Iris pigment epithelial cell (primary cell): ENCODE measurements at regions not wholly inside any gene's neighbourhood (a gene's known extent, or its start where the extent isn't known, plus 50 kb on each side); places are given as distances from the start of the nearest gene placed in this dataset.

Experiments
- DNase-seq: peaks from one replicate; pipeline ENCODE4 v3.0.0-alpha.2; 2011; ENCODE audit warnings: low read depth

DNA sequence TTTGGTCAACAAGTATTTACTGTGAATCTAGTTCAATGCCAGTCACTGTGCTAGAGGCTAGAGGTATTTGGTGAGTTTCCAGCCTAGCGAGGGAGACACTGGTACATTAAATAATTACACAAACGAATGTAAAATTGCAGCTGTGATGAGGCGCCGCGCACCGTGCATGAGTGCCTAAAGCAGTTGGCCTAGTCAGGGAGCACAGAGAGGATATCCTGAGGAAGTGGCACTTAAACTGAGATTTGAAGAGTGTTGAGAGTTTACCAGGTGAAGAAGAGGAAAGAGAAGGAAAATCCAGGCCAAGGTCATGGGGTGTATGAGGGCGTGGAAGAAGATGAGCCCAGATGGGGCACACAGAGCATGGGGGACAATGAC is 157.6 kb upstream of the NDUFV2 start:
- no peak for DNase-seq

DNA sequence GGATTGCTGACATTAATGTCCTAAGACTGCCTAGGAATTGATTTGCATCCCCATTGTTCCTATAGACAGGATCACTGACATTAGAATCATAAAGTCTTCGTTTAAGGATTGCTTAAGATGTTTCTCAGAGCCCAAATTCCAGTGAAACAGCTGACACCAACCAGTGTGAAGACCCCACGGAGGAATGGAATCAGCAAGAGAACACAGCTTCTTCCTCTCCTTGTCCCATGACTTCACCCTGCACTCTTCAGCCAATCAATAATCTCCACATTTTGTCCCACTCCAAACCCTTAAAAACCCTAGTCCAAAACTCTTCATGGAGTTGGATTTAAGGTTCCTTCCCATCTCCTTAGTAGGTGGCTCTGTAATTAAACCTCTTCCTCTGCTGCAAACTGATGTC is 157.0 kb upstream of the NDUFV2 start:
- DNase-seq, result no peak

DNA sequence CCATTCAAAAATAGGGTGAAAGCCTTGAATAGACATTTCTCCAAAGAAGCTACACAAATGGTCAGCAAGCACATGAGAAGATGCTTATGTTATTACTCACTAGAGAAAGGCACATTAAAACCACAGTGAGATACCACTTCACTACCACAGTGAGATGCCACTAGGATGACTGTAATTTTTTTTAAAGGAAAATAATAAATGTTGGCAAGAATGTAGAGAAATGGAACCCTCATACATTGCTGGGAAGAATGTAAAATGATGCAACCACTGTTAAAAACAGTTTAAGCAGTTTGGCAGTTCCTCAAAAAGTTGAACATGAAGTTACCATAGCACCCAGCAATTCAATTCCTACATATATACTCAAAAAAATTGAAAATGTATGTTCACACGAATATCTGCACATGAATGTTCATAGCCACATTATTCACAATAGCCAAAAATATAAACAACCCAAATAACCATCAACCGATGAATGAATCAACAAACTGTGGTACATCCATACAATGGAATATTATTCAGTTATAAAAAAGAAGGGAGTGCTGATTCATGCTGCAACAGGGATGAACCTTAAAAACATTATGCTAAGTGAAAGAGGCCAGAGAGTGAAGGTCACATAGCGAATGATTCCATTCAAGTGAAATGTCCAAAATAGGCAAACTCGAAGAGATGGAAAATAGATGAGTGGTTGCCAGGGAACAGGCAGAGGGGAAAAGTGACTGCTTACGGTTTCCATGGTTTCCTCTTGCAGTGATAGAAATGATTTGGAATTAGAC is 156.2 kb upstream of the NDUFV2 start:
- peak; percentile 97 for DNase-seq

DNA sequence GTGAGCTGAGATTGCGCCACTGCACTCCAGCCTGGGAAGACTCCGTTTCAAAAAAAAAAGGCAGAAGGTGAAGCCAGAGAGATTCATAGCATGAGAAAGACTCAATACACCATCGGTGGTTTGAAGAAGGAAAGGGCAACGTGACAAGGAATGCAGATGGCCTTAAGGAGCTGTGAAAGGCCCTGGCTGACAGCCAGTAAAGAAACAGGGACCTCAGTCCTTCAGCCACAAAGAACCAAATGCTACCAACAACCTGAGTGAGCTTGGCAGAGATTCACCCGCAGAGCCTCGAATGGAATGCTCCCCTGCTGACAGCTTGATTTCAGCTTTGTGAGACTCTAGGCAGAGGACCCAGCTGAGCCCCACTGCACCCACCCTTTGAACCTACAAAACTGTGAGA is 154.9 kb upstream of the NDUFV2 start:
- no peak for DNase-seq

DNA sequence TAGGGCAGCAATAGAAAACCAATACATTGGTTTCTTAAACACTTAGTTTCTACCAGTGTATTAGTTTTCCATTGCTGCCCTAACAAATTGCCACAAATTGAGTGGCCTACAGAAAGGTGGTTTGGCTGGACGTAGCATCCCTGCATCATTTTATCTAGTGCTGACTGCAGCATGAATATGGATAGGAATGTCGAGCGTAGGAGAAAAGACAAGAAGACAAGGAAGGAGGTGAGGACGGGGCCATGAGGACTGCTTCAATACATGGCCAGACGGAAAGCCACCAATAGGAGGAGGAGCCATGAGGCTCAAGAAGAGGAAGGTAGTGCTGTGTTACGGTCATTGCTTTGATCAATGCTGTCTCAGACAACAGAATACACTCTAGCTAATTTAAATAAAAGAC is 154.5 kb upstream of the NDUFV2 start:
- DNase-seq, result no peak

DNA sequence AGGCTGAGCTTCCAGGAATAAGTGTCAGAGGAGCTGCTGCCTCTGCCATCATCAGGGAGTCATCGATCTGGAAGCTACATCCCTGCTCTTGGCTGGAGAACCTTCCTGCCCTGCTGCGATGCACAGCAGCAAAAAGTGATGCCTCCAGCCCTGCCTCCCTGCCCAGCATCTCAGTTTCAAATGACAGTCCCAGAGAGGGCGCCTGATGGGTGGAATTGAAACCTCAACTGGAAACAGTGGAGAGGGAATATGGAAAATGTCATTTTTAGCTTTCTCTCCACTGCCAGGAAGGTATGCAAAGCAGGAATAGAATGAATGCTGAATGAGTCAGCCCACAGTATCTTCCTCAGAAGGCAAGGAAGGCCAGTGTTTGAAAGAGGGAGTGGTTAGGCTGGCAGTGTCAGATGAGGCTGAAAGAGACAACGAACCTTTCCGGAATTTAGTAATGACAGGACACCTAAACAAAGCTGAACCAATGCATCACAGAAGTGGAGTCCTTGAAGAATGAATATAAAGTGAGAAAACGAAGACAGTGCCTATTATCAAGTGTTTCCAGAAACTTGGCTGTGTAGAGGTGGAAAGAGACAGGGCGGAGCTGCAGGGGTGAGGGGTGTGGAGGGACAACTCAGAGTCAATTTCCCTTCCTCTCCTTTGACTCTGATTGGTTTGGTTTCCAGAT is 153.9 kb upstream of the NDUFV2 start:
- DNase-seq, result peak; percentile 86

DNA sequence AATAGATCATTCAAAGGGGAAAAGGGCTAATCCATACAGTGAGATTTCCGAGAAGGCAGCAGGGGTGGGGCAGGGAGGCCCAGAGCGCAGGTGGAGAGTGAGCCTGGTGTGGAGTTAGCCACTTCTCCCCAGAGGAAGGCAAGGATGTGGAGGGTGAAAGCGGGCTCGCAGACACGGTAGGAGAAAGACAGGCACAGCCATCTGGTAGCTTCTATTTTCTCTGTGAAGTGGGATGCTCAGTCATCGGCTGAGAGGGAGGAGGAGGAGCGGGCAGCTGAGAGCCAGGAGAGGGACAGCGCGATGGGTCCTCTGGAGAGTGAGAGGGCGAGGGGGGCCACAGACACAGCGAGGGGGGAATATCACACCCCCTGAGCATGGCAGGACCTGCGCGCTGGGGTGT is 153.3 kb upstream of the NDUFV2 start:
- no peak for DNase-seq

DNA sequence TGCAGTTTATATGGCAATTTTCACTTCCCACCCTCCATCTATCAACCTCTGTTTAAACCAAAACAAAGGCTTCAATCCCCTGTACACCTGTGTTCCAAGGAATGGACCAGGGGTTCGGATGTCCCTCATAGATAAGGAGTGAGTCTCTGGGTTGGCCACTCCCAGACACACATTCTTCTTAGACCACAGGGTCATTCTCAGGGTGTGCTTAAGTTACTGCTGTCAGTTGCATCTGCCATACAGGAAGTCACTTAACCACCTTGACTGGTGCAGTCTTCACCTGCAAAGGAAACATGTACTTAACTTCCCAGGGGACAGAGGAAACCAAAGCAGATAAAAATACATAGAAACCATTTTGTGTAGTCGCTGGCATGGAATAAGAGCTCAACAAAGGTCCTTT is 151.0 kb upstream of the NDUFV2 start:
- DNase-seq, result no peak

DNA sequence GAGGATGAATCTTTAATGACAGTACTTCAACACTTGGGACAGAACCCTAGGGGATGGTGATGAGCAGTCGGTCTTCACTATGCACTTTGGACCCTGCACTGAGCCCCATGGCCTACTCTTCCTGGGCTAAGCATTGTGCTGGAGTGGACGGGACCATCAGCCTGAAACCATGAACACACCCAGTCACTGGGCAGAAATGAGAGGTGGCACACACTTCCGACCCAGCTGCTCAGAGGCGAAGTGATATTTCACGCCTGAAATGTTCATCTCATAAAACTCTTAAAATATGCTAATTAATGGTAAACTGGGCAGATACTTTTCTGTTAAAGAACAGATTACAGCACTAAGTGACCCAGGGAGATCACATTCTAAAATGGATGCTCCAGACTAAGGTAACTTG is 150.3 kb upstream of the NDUFV2 start:
- DNase-seq, result no peak

DNA sequence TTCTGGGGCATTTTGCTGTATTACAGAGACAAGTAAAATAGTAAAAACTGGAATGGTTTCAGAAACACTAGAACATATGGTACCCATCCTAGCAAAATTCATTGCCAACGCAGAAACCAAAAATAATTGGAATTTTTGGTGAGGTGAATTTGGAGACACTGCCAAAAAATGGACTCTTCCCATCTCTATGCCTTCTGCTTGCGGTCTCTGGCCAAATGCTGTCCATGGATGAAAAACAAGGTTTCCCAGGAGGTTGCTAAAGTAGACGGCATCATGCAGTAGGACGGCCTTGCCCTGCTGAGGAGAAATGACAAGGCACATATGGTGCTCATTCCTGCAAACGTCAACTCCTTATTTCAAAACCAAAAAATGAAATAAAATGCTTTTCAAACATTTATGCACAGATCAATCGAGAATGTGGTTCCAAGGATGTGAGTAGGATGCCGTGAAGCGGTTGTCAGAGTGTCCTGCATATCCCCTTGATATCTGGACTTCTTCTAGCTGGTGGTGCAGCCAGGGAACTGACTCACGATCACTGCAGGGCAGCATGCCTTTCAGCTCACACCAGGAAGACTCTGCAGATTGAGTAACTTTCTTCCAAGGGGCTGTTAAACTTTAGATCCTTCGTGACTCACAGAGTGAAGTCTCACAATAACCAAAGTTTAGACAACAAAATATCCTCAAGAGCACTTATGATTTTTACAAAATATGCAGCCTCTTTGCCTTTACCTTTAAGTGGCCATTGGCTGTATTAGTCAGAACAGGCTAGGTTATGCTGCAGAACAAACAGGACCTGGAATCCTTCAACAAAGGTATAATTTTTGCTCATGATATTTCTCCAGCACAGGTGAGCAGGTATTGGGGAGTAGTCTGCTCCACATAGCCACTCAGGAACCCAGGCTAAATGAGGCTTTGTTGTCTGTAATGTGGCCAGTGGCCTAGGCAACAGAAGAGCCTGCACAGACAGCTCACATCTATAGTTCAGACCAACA is 149.4 kb upstream of the NDUFV2 start:
- peak; percentile 92 for DNase-seq

DNA sequence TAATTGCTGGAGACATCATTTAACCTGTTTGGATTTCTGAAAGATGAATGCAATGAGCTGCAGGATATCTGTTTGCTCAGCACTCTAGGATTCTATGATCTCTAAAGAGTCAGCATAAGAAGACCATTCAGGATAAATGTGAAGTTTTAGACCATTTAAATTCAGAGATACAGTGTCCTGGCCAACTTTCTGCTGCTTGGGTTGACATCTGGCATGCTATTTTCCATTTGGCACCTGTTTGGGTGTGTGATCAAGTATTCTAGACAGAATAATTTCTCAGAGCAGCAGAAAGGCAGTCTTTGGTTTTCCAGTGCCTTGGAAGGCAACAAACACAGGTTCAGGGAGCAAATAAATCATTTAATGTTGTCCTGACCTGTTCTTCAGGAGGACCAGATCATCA is 144.8 kb upstream of the NDUFV2 start:
- DNase-seq, result no peak

DNA sequence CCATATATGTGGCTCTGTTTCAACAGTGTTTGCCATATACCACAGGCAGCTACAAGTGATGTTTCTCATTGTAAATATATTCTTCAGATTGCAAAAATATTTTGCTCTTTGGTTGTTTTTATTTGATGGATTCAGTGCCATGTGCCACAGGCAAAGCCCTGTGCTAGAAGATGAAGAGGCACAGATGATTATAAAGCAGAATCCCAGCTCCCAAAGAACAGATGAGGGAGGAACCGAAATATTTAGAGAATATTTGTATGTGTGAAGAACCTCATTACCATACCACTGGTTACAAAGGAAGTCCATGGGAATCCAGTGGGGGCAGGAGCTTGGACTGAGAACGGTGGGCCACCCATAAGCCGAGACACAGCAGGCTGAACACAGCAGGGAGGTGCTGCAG is 143.8 kb upstream of the NDUFV2 start:
- no peak for DNase-seq

DNA sequence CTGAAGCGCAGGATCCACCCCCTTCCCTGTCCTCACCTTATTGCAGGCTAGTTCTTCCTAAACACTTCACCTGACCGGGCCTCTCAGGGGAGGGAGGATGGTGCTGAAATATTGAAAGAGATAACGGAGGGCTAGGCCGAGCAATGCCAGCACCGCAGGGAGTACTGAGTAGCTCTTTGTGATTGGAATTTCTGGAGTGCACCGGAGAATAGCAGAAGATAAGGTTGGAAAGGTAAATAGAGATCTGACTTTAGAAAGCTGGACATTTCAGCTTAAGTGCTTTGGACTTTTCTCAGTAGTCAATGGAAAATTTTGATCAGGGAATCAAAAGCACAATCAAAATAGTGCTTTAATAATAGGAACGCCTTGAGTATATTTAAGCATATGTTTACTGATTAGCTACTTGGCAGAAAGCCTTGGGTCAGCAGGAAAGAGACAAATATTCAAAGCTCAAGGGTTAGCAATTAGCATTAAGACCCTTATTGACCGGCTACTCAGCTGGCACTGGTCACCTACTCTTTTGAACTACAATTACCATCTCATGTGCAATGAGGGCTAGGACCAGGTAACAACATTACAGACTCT is 142.9 kb upstream of the NDUFV2 start:
- DNase-seq, result no peak

DNA sequence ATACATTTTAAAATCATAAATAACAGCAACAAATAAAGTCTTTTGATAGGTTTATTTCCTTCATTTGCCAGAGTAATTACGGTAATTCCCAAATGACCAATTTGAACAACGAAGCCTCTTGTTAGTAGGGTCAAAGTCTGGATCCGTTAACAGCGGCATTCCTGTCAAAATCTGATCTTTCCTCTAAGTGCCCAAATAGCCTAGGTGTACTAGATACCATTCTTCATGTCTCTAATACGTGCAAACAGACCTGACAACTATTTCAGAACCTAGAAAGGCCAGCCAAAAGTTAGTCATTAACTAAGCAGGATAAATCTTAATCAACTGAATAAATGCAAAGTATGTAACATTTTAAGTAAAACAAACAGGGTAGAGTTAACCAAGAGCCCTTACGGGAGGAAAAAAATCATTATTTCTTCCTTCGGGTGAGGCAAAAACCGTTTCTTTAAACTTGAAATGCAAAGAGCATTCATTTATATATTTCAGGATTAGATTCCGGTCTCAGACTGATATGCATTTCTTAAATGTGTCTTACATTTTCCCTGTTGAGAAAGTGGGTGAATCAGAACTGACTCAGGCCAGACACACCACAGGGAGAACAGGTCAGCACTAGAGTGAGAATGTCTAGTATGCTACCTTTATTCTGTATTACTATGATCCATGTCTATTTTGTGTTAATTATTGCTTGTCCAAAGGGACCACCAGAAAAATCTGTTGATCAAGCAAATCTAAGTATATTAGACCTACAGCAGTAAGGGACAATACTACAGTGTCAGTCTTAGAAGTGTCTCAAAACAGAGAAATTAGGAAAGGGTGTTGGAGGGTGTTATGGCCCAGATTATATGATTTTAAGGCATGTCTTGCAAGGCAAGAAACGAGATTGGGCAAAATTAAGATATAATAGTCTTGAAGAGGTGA is 141.5 kb upstream of the NDUFV2 start:
- peak; percentile 91 for DNase-seq

DNA sequence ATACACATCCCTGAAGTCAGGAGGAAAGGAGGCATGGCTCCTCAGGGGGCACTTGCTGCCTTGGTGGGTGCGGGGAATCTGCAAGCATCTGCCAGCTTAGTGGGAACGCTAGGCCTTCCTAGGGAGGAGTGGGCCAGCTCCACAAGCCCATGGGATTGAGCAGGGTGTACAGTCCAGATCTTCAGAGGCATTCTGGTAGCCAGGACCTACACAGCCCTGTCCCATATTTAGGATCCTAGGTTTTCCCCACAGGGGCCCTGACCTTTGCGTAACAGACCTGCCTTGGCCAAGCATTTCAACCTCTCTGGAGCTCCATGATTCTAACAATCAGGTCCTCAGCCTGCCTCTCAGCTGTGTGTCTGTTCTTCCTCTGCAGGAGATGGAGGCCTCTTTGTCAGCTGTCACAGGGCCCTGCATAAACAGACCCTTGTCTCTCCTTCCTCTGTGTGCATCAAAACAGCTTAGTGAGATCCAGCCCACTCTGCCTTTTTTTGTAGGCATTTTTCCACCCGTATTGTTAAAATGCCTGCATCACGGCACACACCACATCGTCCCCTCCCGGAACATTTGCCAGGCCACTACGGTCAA is 140.2 kb upstream of the NDUFV2 start:
- no peak for DNase-seq

DNA sequence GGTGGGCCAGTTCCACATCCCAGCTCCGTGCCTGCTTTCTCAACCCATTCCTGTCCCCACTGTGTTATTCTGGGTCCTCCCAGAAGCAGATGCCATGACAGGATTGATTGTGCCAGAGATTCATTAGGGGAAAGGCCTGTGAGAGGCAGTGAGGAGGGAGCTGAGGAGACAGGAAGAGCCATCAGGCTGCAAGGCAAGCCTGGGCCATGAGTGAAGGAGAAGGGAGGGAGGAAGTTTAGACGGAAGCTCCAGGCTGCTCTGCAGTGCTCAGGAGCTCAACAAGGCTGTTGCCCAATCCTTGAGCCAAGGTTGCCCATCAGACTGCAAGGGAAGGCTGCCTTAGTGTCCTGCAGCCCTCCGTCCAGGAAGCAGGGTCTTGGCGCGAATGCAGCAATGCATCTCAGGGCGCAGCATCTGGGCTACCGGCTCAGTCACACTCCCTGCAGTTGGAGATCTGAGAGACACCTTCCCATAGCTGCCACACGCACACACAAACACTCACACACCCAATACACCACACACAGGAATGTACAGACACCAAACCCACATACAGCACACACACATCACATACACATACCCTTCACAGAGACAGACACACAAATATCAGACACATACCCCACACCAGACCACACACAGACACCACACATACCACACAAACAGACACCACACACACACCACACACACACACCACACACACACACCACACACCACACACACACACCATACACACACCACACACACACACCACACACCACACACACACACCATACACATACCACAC is 139.5 kb upstream of the NDUFV2 start:
- DNase-seq, result peak; percentile 15

DNA sequence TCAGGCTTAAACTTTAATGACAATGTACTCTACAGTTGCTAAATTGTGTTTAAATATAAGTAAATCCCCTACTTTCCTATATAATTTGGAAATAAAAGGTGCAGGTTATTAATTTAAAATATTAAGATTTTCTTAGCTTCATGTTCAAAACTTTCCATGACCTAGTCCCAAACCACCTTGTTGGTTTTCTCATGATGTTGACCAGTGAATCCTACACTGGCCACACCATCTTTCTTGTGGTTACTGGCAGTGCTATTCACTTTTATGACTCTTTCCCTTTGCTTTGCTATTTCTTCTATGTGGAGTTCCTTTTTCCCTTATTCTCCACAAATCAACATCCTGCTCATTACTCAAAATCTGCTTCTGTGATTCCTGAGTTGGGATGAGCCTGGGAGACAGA is 138.6 kb upstream of the NDUFV2 start:
- no peak for DNase-seq

DNA sequence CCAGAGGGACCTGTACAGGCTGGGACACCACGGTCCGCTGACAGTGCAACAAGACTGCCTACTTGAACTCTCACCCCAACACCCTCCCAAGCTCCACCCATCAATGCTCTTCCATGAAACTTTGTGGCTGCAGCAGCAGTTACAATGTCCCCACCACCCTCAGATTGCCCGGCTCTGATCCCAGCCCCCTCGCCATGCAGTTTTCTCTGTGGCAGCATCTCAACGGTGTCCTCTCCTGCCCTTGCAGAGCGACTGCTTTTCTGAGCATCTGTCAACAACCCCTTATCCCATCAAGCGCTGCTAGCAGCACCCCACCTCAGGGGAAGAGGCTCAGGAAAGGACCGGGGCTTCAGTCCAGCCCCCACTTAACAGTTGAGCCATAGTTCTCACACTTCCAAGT is 137.1 kb upstream of the NDUFV2 start:
- no peak for DNase-seq

DNA sequence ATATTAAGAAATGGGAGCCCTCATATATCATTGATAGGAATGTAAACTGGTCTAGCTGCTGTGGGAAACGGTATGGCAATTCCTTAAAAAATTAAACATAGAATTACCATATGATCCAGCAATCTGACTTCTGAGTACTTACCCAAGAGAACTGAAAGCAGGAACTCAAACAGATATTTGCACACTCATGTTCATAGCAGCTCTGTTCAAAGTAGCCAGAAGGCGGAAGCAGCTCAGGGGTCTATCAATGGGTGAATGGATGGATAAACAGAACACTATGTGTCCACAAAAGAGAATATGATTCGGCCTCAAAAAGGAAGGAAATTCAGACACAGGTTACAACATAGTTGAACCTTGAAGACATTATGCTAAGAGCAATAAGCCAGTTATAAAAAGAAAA is 135.7 kb upstream of the NDUFV2 start:
- DNase-seq, result no peak

DNA sequence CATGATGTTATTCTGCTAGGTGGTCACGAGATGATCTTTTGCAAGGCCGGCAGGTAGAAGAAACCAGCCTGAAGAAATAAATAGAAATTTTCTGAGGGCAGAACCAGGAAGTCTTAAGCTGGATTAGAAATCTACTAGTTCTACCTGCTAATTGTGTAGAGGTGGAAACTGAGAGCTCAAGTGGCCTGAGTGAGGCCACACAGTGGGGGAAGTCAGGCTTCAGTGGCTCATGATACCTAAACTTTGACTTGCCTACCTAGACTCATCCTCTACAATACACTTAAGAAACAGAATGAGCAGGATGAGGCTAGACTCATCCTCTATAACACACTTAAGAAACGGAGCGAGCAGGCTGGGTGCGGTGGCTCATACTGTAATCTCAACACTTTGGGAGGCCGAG is 134.9 kb upstream of the NDUFV2 start:
- DNase-seq, result no peak
